Osteoblast (primary cell): ENCODE measurements at regions not wholly inside any gene's neighbourhood (a gene's known extent, or its start where the extent isn't known, plus 50 kb on each side); places are given as distances from the start of the nearest gene placed in this dataset.

ENCODE experiments used
- DNase-seq: peaks from one replicate; pipeline ENCODE4 v3.0.0; 2011; ENCODE audit warnings: low spot score, mixed read lengths; ENCODE audit not compliant: insufficient read length; ENCODE audit errors: missing footprints
- H2AFZ ChIP-seq: 2 replicates; pipeline ENCODE4 v1.6.0; 2011; ENCODE audit warnings: mild to moderate bottlenecking, low read length
- H3K27ac ChIP-seq: 2 replicates; pipeline ENCODE4 v1.5.1; 2011; ENCODE audit warnings: mild to moderate bottlenecking, low read depth, low read length, moderate library complexity
- H3K27me3 ChIP-seq: 2 replicates; pipeline ENCODE4 v1.6.0; 2012; ENCODE audit warnings: mild to moderate bottlenecking, control low read depth, inconsistent platforms, low read length, moderate library complexity; ENCODE audit not compliant: insufficient read depth
- H3K36me3 ChIP-seq: 2 replicates; pipeline ENCODE4 v1.5.1; 2011; ENCODE audit warnings: mild to moderate bottlenecking, low read length, control low read depth, moderate library complexity; ENCODE audit not compliant: insufficient read depth
- H3K4me1 ChIP-seq: 2 replicates; pipeline ENCODE4 v1.5.1; 2011; ENCODE audit warnings: mild to moderate bottlenecking, low read length, control low read depth, moderate library complexity; ENCODE audit not compliant: insufficient read depth
- H3K4me2 ChIP-seq: 2 replicates; pipeline ENCODE4 v1.6.0; 2011; ENCODE audit warnings: mild to moderate bottlenecking, low read length; ENCODE audit not compliant: insufficient read depth
- H3K4me3 ChIP-seq: fragments of 200-600 bp; sonication (generic); 3 replicates; pipeline ENCODE4 v1.5.1; 2012; ENCODE audit warnings: mild to moderate bottlenecking, low read length, inconsistent platforms; ENCODE audit not compliant: insufficient read depth
- H3K79me2 ChIP-seq: 2 replicates; pipeline ENCODE4 v1.6.0; 2012; ENCODE audit warnings: mild to moderate bottlenecking, low read length, control low read depth, inconsistent platforms; ENCODE audit not compliant: insufficient read depth
- H3K9me3 ChIP-seq: 2 replicates; pipeline ENCODE4 v1.5.1; 2011; ENCODE audit warnings: low read depth, low read length, control low read depth
- H4K20me1 ChIP-seq: 2 replicates; pipeline ENCODE4 v1.6.0; 2012; ENCODE audit warnings: mild to moderate bottlenecking, low read length, control low read depth; ENCODE audit not compliant: insufficient read depth
- TF ChIP-seq, protein P1 (sequence below): IDR thresholded peaks from 2 replicates; pipeline ENCODE4 v1.5.1; 2011; ENCODE audit warnings: mild to moderate bottlenecking, low read depth, low read length, moderate library complexity; ENCODE audit errors: extremely low read depth

DNA sequence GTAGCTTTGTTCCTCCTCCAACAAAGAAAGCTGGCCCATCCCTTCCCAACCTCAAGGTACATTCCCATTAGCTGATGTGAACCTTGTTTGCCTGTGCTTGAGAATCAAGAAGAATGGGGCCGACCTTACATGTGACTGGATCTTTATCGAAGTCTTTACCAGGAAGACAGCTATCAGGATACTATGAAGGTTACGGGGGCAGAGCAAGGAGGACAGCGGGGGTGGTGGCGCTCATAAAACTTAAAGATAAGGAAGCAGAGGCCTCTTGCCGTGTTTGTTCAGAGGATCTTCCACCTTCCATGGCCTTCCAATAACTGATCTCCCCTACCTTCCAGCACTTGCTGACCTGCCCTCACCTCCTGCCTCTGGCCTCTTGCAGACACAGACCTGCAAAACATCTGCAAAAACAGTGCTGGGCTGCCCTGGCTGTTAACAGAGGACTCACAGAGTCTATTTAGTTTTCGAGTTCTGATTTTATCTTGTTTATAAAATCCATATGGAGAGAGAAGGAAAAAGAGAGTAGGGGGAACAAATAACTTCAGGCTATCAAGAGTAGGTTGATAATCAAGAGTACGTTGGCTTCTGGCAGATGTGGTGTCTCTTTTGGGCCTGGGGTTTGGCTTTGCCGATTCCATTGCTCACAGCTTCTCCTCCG, 198.0 kb downstream of the HUNK start:
- TF ChIP-seq, protein P1, sequence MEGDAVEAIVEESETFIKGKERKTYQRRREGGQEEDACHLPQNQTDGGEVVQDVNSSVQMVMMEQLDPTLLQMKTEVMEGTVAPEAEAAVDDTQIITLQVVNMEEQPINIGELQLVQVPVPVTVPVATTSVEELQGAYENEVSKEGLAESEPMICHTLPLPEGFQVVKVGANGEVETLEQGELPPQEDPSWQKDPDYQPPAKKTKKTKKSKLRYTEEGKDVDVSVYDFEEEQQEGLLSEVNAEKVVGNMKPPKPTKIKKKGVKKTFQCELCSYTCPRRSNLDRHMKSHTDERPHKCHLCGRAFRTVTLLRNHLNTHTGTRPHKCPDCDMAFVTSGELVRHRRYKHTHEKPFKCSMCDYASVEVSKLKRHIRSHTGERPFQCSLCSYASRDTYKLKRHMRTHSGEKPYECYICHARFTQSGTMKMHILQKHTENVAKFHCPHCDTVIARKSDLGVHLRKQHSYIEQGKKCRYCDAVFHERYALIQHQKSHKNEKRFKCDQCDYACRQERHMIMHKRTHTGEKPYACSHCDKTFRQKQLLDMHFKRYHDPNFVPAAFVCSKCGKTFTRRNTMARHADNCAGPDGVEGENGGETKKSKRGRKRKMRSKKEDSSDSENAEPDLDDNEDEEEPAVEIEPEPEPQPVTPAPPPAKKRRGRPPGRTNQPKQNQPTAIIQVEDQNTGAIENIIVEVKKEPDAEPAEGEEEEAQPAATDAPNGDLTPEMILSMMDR: no peak
- no peaks in the 10 kb centered on the region for H4K20me1 ChIP-seq
- DNase-seq: no peak
- H3K4me1 ChIP-seq: no peaks in the 10 kb centered on the region
- no peak overlapping the region for H3K4me3 ChIP-seq
- no peaks in the 10 kb centered on the region for H3K9me3 ChIP-seq
- H3K27me3 ChIP-seq: no peaks in the 10 kb centered on the region
- no peaks in the 10 kb centered on the region for H3K79me2 ChIP-seq
- H3K27ac ChIP-seq: no peak overlapping the region
- H3K36me3 ChIP-seq: no peaks in the 10 kb centered on the region
- H2AFZ ChIP-seq: no peak overlapping the region
- H3K4me2 ChIP-seq: no peak overlapping the region

DNA sequence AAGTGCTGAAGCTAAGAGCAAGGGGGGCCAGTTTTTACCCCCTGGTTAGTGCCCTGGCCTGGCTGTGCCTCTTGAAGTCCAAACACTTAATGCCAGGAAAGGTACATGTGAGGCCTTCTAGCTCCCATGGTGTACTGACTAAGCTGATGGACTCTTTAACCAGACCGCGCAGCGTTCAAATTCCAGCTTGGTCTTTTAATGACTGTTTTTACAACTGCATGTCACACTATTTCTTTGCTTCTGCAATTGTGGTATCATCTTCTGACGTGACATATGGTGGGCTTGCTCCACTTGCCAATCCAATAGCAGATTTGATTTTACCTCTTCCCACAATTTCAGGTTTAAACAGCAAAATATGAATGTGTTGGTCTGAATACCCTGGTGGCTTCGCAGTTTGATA, 197.3 kb downstream of the HUNK start:
- Histone ChIP-seq H2AFZ (no peak overlapping the region), H4K20me1 (no peaks in the 10 kb centered on the region), H3K27me3 (no peaks in the 10 kb centered on the region), H3K4me2 (no peak overlapping the region), H3K4me1 (no peaks in the 10 kb centered on the region), H3K9me3 (no peaks in the 10 kb centered on the region), H3K36me3 (no peaks in the 10 kb centered on the region), H3K27ac (no peak overlapping the region), H3K4me3 (no peak overlapping the region), H3K79me2 (no peaks in the 10 kb centered on the region)
- TF ChIP-seq, protein P1: no peak
- no peak for DNase-seq

DNA sequence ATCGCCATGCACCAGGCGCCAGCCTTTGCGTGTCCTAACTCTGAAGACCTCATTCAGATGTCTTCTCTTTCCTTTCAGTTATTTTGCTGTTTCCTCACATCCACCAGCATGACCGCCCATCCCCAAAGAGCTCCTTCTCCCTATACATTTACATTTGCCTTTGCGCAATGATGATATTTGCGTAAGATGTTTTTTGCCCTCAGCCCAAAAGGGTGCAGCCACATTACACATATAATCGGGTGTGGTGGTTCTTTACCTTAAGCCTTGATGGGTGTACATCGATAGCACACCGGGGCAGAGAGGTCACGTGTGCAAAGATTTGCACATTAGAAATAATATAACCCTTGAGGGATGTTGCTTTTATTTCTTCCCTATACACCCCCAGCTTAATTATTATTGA, 192.8 kb downstream of the HUNK start:
- DNase-seq: no peak
- TF ChIP-seq, protein P1: no peak

DNA sequence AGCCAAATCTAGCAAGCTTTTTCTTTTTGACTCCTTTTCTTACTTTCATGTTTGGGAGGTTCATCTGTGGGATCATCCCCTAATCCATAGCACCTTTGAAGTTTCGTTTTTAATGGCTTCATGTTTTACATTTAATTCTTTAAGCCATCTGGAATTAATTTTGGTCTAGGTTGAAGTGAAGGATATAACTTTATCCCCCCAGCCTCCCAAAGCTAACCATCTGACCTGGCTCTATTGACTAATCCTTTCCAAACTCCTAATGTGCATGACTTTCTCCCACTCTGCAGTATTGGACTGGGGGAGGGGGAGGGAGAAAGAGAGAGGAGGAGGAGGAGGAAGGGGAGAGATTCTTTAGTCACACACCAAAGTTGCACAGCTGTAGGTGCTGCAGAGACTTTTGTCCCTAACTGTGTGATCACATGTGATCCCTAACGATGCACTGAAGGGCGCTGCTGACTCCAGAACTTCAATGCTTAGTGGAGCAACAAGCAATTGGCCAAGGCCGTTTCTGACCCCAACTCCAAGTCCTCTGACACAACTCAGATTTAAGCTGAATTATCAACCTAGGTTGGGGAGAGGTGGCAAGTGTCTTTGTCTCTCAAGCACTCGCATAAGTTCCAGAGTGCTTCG, 191.6 kb downstream of the HUNK start:
- Histone ChIP-seq H3K4me3 (no peak overlapping the region), H3K4me1 (no peaks in the 10 kb centered on the region), H3K36me3 (no peaks in the 10 kb centered on the region), H4K20me1 (no peaks in the 10 kb centered on the region), H3K79me2 (no peaks in the 10 kb centered on the region), H3K27me3 (no peaks in the 10 kb centered on the region), H3K4me2 (no peak overlapping the region), H3K9me3 (no peaks in the 10 kb centered on the region), H2AFZ (no peak overlapping the region), H3K27ac (no peak overlapping the region)
- TF ChIP-seq, protein P1: no peak
- DNase-seq: no peak

More for the DNA sequence above, 192.8 kb downstream of the HUNK start:
- Histone ChIP-seq H3K9me3 (no peaks in the 10 kb centered on the region), H3K27me3 (no peaks in the 10 kb centered on the region), H3K36me3 (no peaks in the 10 kb centered on the region), H3K79me2 (no peaks in the 10 kb centered on the region), H3K27ac (no peak overlapping the region), H2AFZ (no peak overlapping the region), H3K4me1 (no peaks in the 10 kb centered on the region), H4K20me1 (no peaks in the 10 kb centered on the region), H3K4me3 (no peak overlapping the region), H3K4me2 (no peak overlapping the region)
